Keratinocyte (primary cell): ENCODE measurements at regions not wholly inside any gene's neighbourhood (a gene's known extent, or its start where the extent isn't known, plus 50 kb on each side); places are given as distances from the start of the nearest gene placed in this dataset.

ENCODE experiments used
- DNase-seq: peaks from one replicate; pipeline ENCODE4 v3.0.0-alpha.2; 2011; ENCODE audit warnings: low read depth, missing footprints, low spot score
- FAIRE-seq: peaks from 2 replicates; lab custom pipeline; 2011; peaks lifted over from hg19 to GRCh38; lab: Jason Lieb, UNC
- H2AFZ ChIP-seq: 2 replicates; pipeline ENCODE4 v1.6.0; 2012; ENCODE audit warnings: low read length, control low read depth, inconsistent platforms; ENCODE audit not compliant: control insufficient read depth
- H3K27ac ChIP-seq: 2 replicates; pipeline ENCODE4 v1.5.1; 2011; ENCODE audit warnings: low read length; ENCODE audit not compliant: control insufficient read depth, insufficient read depth
- H3K27me3 ChIP-seq: 3 replicates; pipeline ENCODE4 v1.6.0; 2011; ENCODE audit warnings: low read length; ENCODE audit not compliant: control insufficient read depth, insufficient read depth; ENCODE audit errors: extremely low read depth
- H3K36me3 ChIP-seq, 2 experiments: 2 replicates in 1 of 2; 3 replicates in 1 of 2; pipeline ENCODE4 v1.5.1; 2011; ENCODE audit warnings: low read length in 2 of 2, mild to moderate bottlenecking in 1 of 2; ENCODE audit not compliant: control insufficient read depth in 2 of 2, insufficient read depth in 2 of 2; ENCODE audit errors: extremely low read depth in 1 of 2
- H3K4me1 ChIP-seq: 3 replicates; pipeline ENCODE4 v1.5.1; 2011; ENCODE audit warnings: low read length; ENCODE audit not compliant: control insufficient read depth, insufficient read depth; ENCODE audit errors: extremely low read depth
- H3K4me2 ChIP-seq: 3 replicates; pipeline ENCODE4 v1.6.0; 2011; ENCODE audit warnings: low read depth, low read length; ENCODE audit not compliant: control insufficient read depth, insufficient read depth; ENCODE audit errors: extremely low read depth
- H3K4me3 ChIP-seq, 3 experiments: fragments of 200-600 bp in 1 of 3; sonication (generic) in 1 of 3; 2 replicates in 2 of 3; 3 replicates in 1 of 3; pipeline ENCODE4 v1.5.1; 2011 to 2016; ENCODE audit warnings: low read length in 3 of 3, mild to moderate bottlenecking in 3 of 3, control low read depth in 2 of 3, inconsistent platforms in 1 of 3, low read depth in 1 of 3, mixed read lengths in 1 of 3, mixed run types in 1 of 3, moderate library complexity in 1 of 3; ENCODE audit not compliant: control insufficient read depth in 2 of 3, insufficient read depth in 2 of 3; ENCODE audit errors: extremely low read depth in 1 of 3
- H3K79me2 ChIP-seq: 2 replicates; pipeline ENCODE4 v1.6.0; 2012; ENCODE audit warnings: low read length; ENCODE audit not compliant: control insufficient read depth, insufficient read depth
- H3K9ac ChIP-seq: 3 replicates; pipeline ENCODE4 v1.6.0; 2011; ENCODE audit warnings: low read length; ENCODE audit not compliant: control insufficient read depth, insufficient read depth; ENCODE audit errors: extremely low read depth
- H3K9me1 ChIP-seq: 3 replicates; pipeline ENCODE4 v1.6.0; 2011; ENCODE audit warnings: low read length; ENCODE audit not compliant: control insufficient read depth, insufficient read depth; ENCODE audit errors: extremely low read depth
- H3K9me3 ChIP-seq: 2 replicates; pipeline ENCODE4 v1.5.1; 2012; ENCODE audit warnings: low read depth, low read length; ENCODE audit not compliant: control insufficient read depth
- H4K20me1 ChIP-seq: 3 replicates; pipeline ENCODE4 v1.6.0; 2011; ENCODE audit warnings: low read length; ENCODE audit not compliant: control insufficient read depth, insufficient read depth; ENCODE audit errors: extremely low read depth
- CTCF ChIP-seq, 3 experiments: IDR thresholded peaks in 1 of 3; conservative IDR thresholded peaks in 1 of 3; optimal IDR thresholded peaks in 1 of 3; 2 replicates in 2 of 3; 3 replicates in 1 of 3; pipeline versions ENCODE3 to v1.5.1; 2011; ENCODE audit warnings: low read length in 3 of 3, mild to moderate bottlenecking in 3 of 3, moderate library complexity in 2 of 3, control low read depth in 1 of 3, inconsistent platforms in 1 of 3; ENCODE audit not compliant: insufficient read depth in 2 of 3; ENCODE audit errors: extremely low read depth in 1 of 3
- EZH2 ChIP-seq: IDR thresholded peaks from one replicate; pipeline ENCODE4 v1.6.1; 2012; ENCODE audit warnings: inconsistent platforms, mild to moderate bottlenecking, low read length, moderate library complexity
- dilution Hi-C: fragments of 300-500 bp; cut with MboI; formaldehyde crosslinking; loops from one replicate; pipeline ENCODE4 v1.7.0; 2020; ENCODE audit warnings: low sequenced_read_pairs; ENCODE audit not compliant: extremely low pct_ligation_motif_present

GRCh38 chr17:83152745-83153611 lies 73.6 kb downstream of the METRNL start:
- H3K4me2 ChIP-seq, result no peak overlapping the region
- H3K4me3 ChIP-seq, result no peak overlapping the region
- no peak overlapping the region for H3K27ac ChIP-seq
- H2AFZ ChIP-seq, result no peak overlapping the region
- H3K79me2 ChIP-seq, result no peaks in the 10 kb centered on the region
- H3K27me3 ChIP-seq, result peaks cover 7% of the 10 kb centered on the region
- DNase-seq (no peak), FAIRE-seq (no peak)
- no peaks in the 10 kb centered on the region for H3K9me1 ChIP-seq
- no peak for TF ChIP-seq CTCF (optimal IDR thresholded peaks at IDR 0.05 in 1 of 3, IDR thresholded peaks at IDR 0.05 in 1 of 3, conservative IDR thresholded peaks at IDR 0.05 in 1 of 3; ENCODE audit: extremely low read depth in 1 of 3, insufficient read depth in 2 of 3, low read length in 3 of 3)
- no peak for TF ChIP-seq EZH2
- dilution Hi-C loops, result no loop called here
- H3K4me1 ChIP-seq, result no peaks in the 10 kb centered on the region
- no peak overlapping the region for H3K9ac ChIP-seq
- no peaks in the 10 kb centered on the region for H4K20me1 ChIP-seq
- no peaks in the 10 kb centered on the region for H3K9me3 ChIP-seq
- H3K36me3 ChIP-seq, result no peaks in the 10 kb centered on the region

GRCh38 chr17:83153681-83154310 lies 74.4 kb downstream of the METRNL start:
- no peak for DNase-seq

More at GRCh38 chr17:83153681-83154310, 74.4 kb downstream of the METRNL start:
- no peaks in the 10 kb centered on the region for H3K9me3 ChIP-seq
- no peaks in the 10 kb centered on the region for H4K20me1 ChIP-seq
- H3K27ac ChIP-seq, result no peak overlapping the region
- FAIRE-seq, result no peak
- H3K9ac ChIP-seq, result no peak overlapping the region
- H3K79me2 ChIP-seq, result no peaks in the 10 kb centered on the region
- H3K4me3 ChIP-seq, result no peak overlapping the region
- dilution Hi-C loops, result no loop called here
- H3K36me3 ChIP-seq, result no peaks in the 10 kb centered on the region
- H2AFZ ChIP-seq, result no peak overlapping the region
- H3K4me1 ChIP-seq, result no peaks in the 10 kb centered on the region
- H3K9me1 ChIP-seq, result no peaks in the 10 kb centered on the region
- TF ChIP-seq EZH2, result no peak
- H3K4me2 ChIP-seq, result no peak overlapping the region
- peaks cover 7% of the 10 kb centered on the region for H3K27me3 ChIP-seq
